Smooth muscle cell (in vitro differentiated cells): ENCODE measurements at regions not wholly inside any gene's neighbourhood (a gene's known extent, or its start where the extent isn't known, plus 50 kb on each side); places are given as distances from the start of the nearest gene placed in this dataset.
A peak's percentile ranks its signal among the peaks of the same experiment; 100 is the strongest.

Source experiments
- DNase-seq: peaks from one replicate; lab custom pipeline; 2025; ENCODE audit not compliant: unreplicated experiment; lab: John Stamatoyannopoulos, UW
- H2AFZ ChIP-seq: fragments of 200-600 bp; sonication (generic); 2 replicates; pipeline ENCODE4 v1.6.0; 2016; ENCODE audit warnings: antibody characterized with exemption, low read depth, mild to moderate bottlenecking
- H3F3A ChIP-seq: fragments of 200-600 bp; sonication (generic); 2 replicates; pipeline ENCODE4 v1.6.0; 2017; ENCODE audit warnings: antibody characterized with exemption, low read depth
- H3K27ac ChIP-seq: fragments of 200-600 bp; sonication (generic); 2 replicates; pipeline ENCODE4 v1.5.1; 2016; ENCODE audit warnings: low read depth, mild to moderate bottlenecking
- H3K27me3 ChIP-seq: fragments of 200-600 bp; sonication (generic); 2 replicates; pipeline ENCODE4 v1.6.1; 2016; ENCODE audit warnings: low read depth, mild to moderate bottlenecking
- H3K36me3 ChIP-seq: fragments of 200-600 bp; sonication (generic); 2 replicates; pipeline ENCODE4 v1.5.1; 2016; ENCODE audit warnings: low read depth
- H3K4me1 ChIP-seq: fragments of 200-600 bp; sonication (generic); 2 replicates; pipeline ENCODE4 v1.5.1; 2016; ENCODE audit warnings: low read depth
- H3K4me2 ChIP-seq: fragments of 200-600 bp; sonication (generic); 2 replicates; pipeline ENCODE4 v1.6.0; 2016; ENCODE audit warnings: mild to moderate bottlenecking
- H3K4me3 ChIP-seq: fragments of 200-600 bp; sonication (generic); 2 replicates; pipeline ENCODE4 v1.5.1; 2016; ENCODE audit warnings: mild to moderate bottlenecking
- H3K79me2 ChIP-seq: fragments of 200-600 bp; sonication (generic); 2 replicates; pipeline ENCODE4 v1.6.0; 2016; ENCODE audit warnings: low read depth, mild to moderate bottlenecking
- H3K9ac ChIP-seq: fragments of 200-600 bp; sonication (generic); 2 replicates; pipeline ENCODE4 v1.6.0; 2016; ENCODE audit warnings: low read depth
- H3K9me3 ChIP-seq: fragments of 200-600 bp; sonication (generic); replicated peaks from 2 replicates; pipeline ENCODE4 v1.5.1; 2016; ENCODE audit warnings: low read depth
- H4K20me1 ChIP-seq: fragments of 200-600 bp; sonication (generic); 2 replicates; pipeline ENCODE4 v1.6.0; 2016; ENCODE audit warnings: low read depth
- WGBS: methylation state at CpG from one replicate; pipeline ENCODE4 v1.1.7; 2016; ENCODE audit warnings: low lambda C conversion rate; 5-methylcytosine and 5-hydroxymethylcytosine counted together
- TF ChIP-seq, protein P1 (sequence below): fragments of 200-600 bp; sonication (generic); IDR thresholded peaks from 2 replicates; pipeline ENCODE4 v1.5.1; 2017; ENCODE audit warnings: borderline replicate concordance, mild to moderate bottlenecking, antibody characterized with exemption; ENCODE audit not compliant: insufficient read depth, poor library complexity, severe bottlenecking

GRCh38 chr3:30273304-30274072 lies 332.9 kb upstream of the TGFBR2 start:
- no peak for DNase-seq

GRCh38 chr3:30277494-30277893 lies 328.9 kb upstream of the TGFBR2 start:
- Histone ChIP-seq H3K27ac (no peak overlapping the region), H3K4me2 (no peak overlapping the region), H3K79me2 (no peaks in the 10 kb centered on the region), H2AFZ (no peak overlapping the region), H3K9me3 (peaks cover 3% of the 10 kb centered on the region), H3K36me3 (peaks cover 4% of the 10 kb centered on the region), H3K4me1 (peaks cover 10% of the 10 kb centered on the region), H3K9ac (no peak overlapping the region), H3F3A (peaks cover 3% of the 10 kb centered on the region), H4K20me1 (no peaks in the 10 kb centered on the region), H3K4me3 (no peak overlapping the region), H3K27me3 (no peaks in the 10 kb centered on the region)
- TF ChIP-seq, protein P1, sequence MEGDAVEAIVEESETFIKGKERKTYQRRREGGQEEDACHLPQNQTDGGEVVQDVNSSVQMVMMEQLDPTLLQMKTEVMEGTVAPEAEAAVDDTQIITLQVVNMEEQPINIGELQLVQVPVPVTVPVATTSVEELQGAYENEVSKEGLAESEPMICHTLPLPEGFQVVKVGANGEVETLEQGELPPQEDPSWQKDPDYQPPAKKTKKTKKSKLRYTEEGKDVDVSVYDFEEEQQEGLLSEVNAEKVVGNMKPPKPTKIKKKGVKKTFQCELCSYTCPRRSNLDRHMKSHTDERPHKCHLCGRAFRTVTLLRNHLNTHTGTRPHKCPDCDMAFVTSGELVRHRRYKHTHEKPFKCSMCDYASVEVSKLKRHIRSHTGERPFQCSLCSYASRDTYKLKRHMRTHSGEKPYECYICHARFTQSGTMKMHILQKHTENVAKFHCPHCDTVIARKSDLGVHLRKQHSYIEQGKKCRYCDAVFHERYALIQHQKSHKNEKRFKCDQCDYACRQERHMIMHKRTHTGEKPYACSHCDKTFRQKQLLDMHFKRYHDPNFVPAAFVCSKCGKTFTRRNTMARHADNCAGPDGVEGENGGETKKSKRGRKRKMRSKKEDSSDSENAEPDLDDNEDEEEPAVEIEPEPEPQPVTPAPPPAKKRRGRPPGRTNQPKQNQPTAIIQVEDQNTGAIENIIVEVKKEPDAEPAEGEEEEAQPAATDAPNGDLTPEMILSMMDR: no peak
- DNase-seq: no peak

More at GRCh38 chr3:30273304-30274072, 332.9 kb upstream of the TGFBR2 start:
- 50% methylated on average over 2 of the region's 2 CpGs for WGBS
- Histone ChIP-seq H4K20me1 (no peaks in the 10 kb centered on the region), H3K4me2 (peak overlapping the region; percentile 1), H3K27me3 (no peaks in the 10 kb centered on the region), H3K36me3 (peaks cover 4% of the 10 kb centered on the region), H2AFZ (peak overlapping the region; percentile 16), H3K9me3 (peaks cover 3% of the 10 kb centered on the region), H3K79me2 (no peaks in the 10 kb centered on the region), H3K4me1 (no peaks in the 10 kb centered on the region), H3F3A (no peaks in the 10 kb centered on the region), H3K9ac (no peak overlapping the region), H3K4me3 (no peak overlapping the region), H3K27ac (peak overlapping the region; percentile 3)
- TF ChIP-seq, protein P1: no peak

DNA sequence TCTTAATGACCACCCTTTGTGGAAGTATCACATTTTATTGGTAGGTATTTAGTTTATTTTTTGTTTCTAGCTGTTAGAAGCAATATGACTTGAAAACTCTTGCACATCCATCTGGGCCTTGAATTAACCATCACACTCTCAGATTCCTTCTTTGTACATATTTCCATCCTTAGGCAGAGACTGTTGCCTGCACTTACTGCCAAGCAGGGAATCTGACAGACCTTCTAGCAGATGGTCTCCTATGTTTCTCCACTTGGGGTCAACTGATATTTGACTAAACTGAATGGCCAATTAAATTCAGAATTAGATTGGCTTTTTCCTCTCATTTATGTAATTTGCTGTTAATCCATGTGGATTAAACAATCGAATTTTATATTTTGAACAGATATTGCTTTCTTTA lies 324.9 kb upstream of the TGFBR2 start:
- H3F3A ChIP-seq: peaks cover 10% of the 10 kb centered on the region

More for the DNA sequence above, 324.9 kb upstream of the TGFBR2 start:
- peak overlapping the region; percentile 47 for H3K4me2 ChIP-seq
- TF ChIP-seq, protein P1: no peak
- no peak overlapping the region for H3K9ac ChIP-seq
- no peak overlapping the region for H2AFZ ChIP-seq
- no peaks in the 10 kb centered on the region for H3K79me2 ChIP-seq
- H3K36me3 ChIP-seq: peaks cover 4% of the 10 kb centered on the region
- no peaks in the 10 kb centered on the region for H4K20me1 ChIP-seq
- H3K27ac ChIP-seq: peak overlapping the region; percentile 76
- H3K9me3 ChIP-seq: peaks cover 3% of the 10 kb centered on the region
- no peak overlapping the region for H3K4me3 ChIP-seq
- 89% methylated on average over 1 of the region's 1 CpG for WGBS
- DNase-seq: no peak
- H3K4me1 ChIP-seq: peaks cover 20% of the 10 kb centered on the region
- no peaks in the 10 kb centered on the region for H3K27me3 ChIP-seq
